LNCaP clone FGC (cell line): ENCODE measurements at regions not wholly inside any gene's neighbourhood (a gene's known extent, or its start where the extent isn't known, plus 50 kb on each side); places are given as distances from the start of the nearest gene placed in this dataset.

Experiments used
- DNase-seq: peaks from one replicate; pipeline ENCODE4 v3.0.0-alpha.2; 2011; ENCODE audit warnings: low read depth
- H3K4me3 ChIP-seq: 2 replicates; pipeline ENCODE4 v1.5.1; 2011; ENCODE audit warnings: mild to moderate bottlenecking, low read depth, low read length, control low read depth
- TF ChIP-seq, protein P1 (sequence below): IDR thresholded peaks from 2 replicates; pipeline ENCODE4 v1.5.1; 2012; ENCODE audit warnings: mild to moderate bottlenecking; ENCODE audit not compliant: control insufficient read depth, insufficient read depth; ENCODE audit errors: extremely low read depth

DNA sequence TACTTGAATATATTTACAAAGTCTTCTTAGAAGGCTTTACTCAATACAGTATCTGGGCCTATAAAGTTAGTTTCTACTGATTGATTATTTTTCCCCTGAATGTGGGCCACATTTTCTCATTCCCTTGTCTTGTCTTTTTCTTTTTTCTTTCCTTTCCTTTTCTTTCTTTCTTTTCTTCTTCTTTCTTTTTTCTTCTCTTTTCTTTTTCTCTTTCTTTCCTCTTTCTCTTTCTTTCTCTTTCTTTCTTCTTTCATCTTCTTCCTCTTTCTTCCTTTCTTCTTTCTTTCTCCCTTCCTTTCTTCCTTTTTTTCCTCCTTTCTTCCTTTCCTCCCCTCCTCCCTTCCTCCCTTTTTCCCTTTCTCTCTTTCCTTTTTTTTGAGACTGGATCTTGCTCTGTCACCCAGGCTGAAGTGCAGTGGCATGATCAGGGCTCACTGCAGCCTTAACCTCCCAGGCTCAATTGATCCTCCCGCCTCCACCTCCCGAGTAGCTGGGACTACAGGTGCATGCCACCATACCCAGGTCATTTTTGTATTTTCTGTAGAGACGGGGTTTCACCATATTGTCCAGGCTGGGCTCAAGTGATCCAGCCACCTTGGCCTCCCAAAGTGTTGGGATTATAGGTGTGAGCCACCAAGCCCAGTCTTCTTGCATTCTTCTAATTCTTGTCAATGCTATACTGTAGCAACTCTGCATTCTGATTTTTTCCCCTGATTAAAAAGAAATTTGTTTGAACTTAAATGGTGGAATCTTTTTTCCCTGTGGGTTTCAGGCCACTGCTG is 133.1 kb upstream of the FBXO11 start:
- H3K4me3 ChIP-seq = no peak overlapping the region
- TF ChIP-seq, protein P1, sequence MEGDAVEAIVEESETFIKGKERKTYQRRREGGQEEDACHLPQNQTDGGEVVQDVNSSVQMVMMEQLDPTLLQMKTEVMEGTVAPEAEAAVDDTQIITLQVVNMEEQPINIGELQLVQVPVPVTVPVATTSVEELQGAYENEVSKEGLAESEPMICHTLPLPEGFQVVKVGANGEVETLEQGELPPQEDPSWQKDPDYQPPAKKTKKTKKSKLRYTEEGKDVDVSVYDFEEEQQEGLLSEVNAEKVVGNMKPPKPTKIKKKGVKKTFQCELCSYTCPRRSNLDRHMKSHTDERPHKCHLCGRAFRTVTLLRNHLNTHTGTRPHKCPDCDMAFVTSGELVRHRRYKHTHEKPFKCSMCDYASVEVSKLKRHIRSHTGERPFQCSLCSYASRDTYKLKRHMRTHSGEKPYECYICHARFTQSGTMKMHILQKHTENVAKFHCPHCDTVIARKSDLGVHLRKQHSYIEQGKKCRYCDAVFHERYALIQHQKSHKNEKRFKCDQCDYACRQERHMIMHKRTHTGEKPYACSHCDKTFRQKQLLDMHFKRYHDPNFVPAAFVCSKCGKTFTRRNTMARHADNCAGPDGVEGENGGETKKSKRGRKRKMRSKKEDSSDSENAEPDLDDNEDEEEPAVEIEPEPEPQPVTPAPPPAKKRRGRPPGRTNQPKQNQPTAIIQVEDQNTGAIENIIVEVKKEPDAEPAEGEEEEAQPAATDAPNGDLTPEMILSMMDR = no peak
- no peak for DNase-seq

DNA sequence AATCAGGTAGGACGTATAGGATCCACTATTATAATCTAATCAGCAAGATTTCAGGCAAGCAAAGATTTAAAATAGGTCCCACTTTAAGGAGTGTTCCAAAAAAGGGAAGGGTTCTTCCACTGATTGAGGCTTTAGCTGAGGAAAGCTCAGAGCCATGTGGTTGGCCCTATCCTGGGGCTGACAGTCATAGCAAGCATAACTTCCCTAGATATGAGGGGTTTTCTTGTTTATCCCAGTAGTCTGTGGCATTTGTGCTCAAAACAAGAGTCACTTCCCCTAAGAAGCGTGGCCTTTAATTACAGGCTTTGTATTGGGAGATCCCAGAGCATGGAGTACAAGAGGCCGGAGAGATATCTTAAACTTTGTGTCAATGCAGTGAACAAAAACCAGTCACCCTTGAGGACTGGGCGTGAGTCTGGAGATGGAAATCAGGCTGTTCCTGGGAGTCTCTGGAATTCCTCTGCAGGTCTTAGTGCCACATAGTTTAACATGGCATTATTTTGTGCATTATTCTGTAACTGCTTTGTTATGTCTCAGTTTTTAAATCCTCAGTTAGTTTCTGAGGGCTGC is 136.9 kb upstream of the FBXO11 start:
- no peak for DNase-seq
- H3K4me3 ChIP-seq = no peak overlapping the region
- TF ChIP-seq, protein P1 = no peak

DNA sequence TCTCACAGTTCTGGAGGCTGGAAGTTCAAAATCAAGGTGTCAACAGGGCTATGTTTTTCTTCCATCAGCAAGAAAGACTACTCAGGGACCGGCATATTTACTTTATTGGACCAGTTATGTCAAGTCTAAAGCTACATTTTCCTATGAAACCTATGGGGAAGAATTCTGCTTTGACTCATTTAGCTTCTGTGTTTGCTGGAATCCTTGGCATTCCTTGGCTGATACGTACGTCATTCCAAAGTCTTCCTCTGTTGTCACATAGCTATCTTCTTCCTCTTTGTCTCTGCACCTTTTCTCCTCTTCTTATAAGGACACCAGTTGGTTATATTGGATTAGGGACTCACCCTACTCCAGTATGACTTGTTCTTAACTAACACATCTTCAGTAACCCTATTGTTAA is 137.4 kb upstream of the FBXO11 start:
- TF ChIP-seq, protein P1 = no peak
- no peak overlapping the region for H3K4me3 ChIP-seq

DNA sequence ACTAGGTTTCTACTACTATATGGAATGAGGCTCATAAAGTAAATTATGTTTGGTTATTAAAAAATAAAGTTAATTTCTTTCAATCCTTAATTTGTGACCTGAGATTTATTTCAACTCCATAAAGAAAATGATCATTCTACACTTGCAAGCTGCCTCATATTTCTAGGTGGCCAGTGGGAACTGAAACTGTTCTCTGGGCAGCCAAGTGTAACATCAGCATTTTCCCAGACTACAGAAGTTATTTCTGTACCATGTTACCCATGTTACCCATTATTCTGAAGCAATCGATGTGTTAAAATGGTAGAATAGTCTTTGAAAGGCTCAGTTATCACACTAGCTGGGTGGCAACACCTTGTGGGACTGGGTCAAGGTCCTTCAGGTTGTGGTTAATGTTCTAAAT is 139.3 kb upstream of the FBXO11 start:
- TF ChIP-seq, protein P1 = no peak
- H3K4me3 ChIP-seq = no peak overlapping the region
- DNase-seq = no peak

More for the DNA sequence above, 137.4 kb upstream of the FBXO11 start:
- DNase-seq = no peak

DNA sequence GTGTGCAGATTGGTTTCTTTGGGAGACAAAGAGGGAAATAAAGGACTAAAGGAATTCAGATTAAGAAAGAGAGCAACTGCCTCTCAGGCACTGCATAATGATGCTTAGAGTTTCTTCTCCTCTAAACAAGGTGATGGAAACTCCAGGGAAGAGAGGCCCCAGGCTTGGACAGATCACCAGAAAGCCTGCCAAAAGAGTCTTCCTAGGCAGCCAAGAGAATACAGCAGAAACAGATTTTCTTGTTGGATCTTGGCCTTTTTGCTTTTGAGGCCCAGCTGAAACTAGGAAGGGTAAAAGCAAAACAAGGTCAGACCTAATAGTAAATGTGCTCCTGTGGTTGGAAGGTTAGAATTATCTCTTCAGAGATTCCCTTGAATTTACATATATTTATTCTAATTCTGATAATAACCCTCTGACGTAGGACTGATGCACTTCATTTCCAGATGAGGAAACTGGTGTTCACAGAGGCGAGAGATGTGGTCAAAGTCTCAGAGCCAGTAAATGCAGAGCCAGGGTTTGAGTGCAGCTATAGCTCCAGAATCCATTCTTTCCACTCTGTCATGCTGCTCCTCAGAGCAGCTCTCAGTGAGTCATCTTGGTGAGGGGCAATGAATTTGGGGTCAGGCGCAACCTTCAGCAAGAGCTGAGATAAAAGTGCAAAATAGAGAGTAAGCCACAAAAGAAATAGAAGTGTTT is 142.3 kb upstream of the FBXO11 start:
- H3K4me3 ChIP-seq = no peak overlapping the region
- no peak for DNase-seq
- TF ChIP-seq, protein P1 = no peak

DNA sequence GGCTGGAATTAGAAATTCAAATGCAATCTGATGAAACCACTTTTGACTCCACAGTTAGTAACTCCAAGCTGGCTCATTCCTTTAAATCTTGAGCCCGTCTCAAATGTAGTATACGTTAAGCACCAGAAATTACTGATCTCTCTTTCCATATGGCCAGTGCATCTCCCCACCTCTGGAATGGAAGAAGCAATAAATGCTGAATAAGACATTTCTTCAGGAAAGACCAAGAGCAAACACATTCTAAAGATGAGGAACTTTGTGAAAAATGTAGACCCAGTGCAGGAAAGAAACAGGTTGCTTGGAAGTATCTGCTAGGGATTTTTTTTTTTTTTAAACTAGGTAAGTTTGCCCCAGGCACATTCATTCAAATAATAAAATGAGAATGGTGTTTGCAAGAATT is 143.1 kb upstream of the FBXO11 start:
- no peak overlapping the region for H3K4me3 ChIP-seq
- TF ChIP-seq, protein P1 = no peak
- no peak for DNase-seq
